Astrocyte of the spinal cord (primary cell): ENCODE measurements at regions not wholly inside any gene's neighbourhood (a gene's known extent, or its start where the extent isn't known, plus 50 kb on each side); places are given as distances from the start of the nearest gene placed in this dataset.

Experiments
- DNase-seq: peaks from one replicate; pipeline ENCODE4 v3.0.0; 2011; ENCODE audit warnings: low read depth, low spot score
- H3K4me3 ChIP-seq: 2 replicates; pipeline ENCODE4 v1.5.1; 2011; ENCODE audit warnings: low read depth, mild to moderate bottlenecking, low read length, moderate library complexity
- in situ Hi-C: cut with HindIII; loops from 2 replicates; pipeline ENCODE4 v1.10.0; 2017; ENCODE audit warnings: low sequenced_read_pairs
- TF ChIP-seq, protein P1 (sequence below): IDR thresholded peaks from 2 replicates; pipeline ENCODE4 v1.5.1; 2012; ENCODE audit warnings: low read depth, mild to moderate bottlenecking, low read length, inconsistent platforms

DNA sequence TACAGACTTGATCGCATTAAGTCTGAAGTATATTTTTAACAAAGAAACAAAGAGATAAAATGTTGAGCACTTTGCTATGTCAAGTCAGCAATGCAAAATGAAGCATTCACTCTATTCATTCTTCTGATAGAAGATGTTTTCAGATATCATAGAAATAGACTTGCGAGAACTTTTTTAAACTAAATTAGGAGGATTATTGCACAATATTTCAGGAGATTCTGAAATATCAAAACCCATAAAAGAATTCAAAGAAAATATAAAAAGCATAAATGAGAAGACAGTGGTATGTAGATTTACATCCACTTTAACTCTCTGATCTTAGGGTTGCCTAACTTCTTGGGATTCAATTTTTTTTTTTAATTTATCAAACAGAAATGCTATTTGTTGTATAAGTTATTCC is 81.1 kb upstream of the PABPC4L start:
- H3K4me3 ChIP-seq: no peak overlapping the region
- TF ChIP-seq, protein P1, sequence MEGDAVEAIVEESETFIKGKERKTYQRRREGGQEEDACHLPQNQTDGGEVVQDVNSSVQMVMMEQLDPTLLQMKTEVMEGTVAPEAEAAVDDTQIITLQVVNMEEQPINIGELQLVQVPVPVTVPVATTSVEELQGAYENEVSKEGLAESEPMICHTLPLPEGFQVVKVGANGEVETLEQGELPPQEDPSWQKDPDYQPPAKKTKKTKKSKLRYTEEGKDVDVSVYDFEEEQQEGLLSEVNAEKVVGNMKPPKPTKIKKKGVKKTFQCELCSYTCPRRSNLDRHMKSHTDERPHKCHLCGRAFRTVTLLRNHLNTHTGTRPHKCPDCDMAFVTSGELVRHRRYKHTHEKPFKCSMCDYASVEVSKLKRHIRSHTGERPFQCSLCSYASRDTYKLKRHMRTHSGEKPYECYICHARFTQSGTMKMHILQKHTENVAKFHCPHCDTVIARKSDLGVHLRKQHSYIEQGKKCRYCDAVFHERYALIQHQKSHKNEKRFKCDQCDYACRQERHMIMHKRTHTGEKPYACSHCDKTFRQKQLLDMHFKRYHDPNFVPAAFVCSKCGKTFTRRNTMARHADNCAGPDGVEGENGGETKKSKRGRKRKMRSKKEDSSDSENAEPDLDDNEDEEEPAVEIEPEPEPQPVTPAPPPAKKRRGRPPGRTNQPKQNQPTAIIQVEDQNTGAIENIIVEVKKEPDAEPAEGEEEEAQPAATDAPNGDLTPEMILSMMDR: no peak
- no peak for DNase-seq
- in situ Hi-C loops: no loop called here

DNA sequence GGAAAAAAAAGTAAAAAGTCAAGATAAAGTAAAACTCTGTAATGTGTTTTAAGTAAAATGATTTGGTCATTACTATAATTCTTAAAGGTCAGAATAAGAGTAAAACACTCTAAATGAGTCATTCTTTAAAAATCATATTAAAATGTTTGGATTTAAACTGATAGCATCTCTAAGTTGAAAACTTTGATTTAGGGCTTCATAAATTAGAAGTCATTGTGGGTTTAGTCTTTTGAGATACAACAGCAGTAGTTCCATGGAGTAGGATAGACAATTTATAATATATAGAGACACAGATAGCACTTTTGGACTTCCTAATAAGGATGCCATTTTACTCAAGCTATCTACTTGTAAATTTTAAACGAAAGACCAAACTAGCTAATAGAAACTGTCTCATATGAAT is 77.1 kb upstream of the PABPC4L start:
- DNase-seq: no peak
- TF ChIP-seq, protein P1: no peak
- no peak overlapping the region for H3K4me3 ChIP-seq
- in situ Hi-C loops: no loop called here

DNA sequence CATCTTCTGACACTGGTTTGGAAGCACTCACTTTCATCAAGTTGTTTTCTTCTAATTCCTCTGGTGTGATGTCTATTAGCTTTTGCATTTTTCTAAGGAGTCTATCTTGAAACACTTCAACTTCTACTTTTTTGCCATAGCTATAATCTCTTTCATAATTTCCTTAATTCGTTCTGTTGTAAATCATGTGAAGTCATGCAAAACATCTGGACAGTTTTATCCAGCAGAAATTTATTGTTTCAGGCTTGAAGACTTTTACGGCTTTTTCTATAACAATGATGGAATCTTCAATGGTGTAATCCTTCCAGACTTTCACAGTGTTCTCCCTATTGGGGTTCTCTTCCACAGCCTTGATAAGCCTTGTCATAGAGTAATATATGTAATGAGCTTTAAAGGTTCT is 74.9 kb upstream of the PABPC4L start:
- H3K4me3 ChIP-seq: no peak overlapping the region
- DNase-seq: no peak
- in situ Hi-C loops: no loop called here
- TF ChIP-seq, protein P1: no peak

- DNase-seq: no peak
- in situ Hi-C loops: no loop called here
- TF ChIP-seq, protein P1: no peak
- H3K4me3 ChIP-seq: no peak overlapping the region
These were observed 58.5 kb upstream of the PABPC4L start for GRCh38 chr4:134260126-134260525.
